ENCODE measurements at regions not wholly inside any gene's neighbourhood (a gene's known extent, or its start where the extent isn't known, plus 50 kb on each side); places are given as distances from the start of the nearest gene placed in this dataset.
"Not testable (repeated sequence)": the region's sequence is repeated elsewhere in the genome, so short reads cannot be mapped to it uniquely, and the experiment has no call there.

DNA sequence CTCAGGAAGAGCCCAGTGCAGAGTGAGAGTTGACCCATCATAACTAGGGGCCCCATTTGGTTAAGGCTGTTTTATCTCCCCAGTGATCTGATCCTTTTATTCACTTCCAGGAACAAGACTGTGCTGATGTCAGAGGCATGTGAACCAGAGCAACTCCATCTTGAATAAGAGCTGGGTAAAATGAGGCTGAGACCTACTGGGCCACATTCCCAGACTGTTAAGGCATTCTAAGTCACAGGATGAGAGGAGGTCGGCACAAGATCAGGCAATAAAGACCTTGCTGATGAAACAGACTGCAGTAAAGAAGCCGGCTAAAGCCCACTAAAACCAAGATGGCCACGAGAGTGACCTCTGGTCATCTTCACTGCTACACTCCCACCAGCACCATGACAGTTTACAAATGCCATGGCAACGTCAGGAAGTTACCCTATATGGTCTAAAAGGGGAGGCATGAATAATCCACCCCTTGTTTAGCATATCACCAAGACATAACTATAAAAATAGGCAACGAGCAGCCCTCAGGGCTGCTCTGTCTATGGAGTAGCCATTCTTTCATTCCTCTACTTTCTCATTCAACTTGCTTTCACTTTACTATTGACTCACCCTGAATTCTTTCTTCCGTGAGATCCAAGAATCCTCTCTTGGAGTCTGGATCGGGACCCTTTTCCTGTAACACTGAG, 55.3 kb upstream of the CHST15 start:
- H3K4me1 Mint-ChIP-seq; H3K27ac ChIP-seq (ENCODE audit: insufficient read depth, low read length, poor library complexity, severe bottlenecking); H3K27me3 Mint-ChIP-seq; H3K9me3 ChIP-seq (ENCODE audit: control insufficient read depth in 2 of 2, low read length in 2 of 2); H3K36me3 ChIP-seq (ENCODE audit: control insufficient read depth, insufficient read depth, low read length); H3K27me3 ChIP-seq (ENCODE audit: control insufficient read depth, insufficient read depth, low read length); DNase-seq; H3K36me3 Mint-ChIP-seq; H3K9me3 Mint-ChIP-seq; H3K4me3 Mint-ChIP-seq; H3K4me3 ChIP-seq (ENCODE audit: low read depth, low read length); ATAC-seq (ENCODE audit: low read depth in 2 of 2): not testable (repeated sequence)
- H3K27ac Mint-ChIP-seq, result peak overlapping the region in 1 of 3 donors; percentile 18
- peaks cover 18% of the 10 kb centered on the region for H3K4me1 ChIP-seq (ENCODE audit: control insufficient read depth, insufficient read depth, low read length, poor library complexity, severe bottlenecking)

DNA sequence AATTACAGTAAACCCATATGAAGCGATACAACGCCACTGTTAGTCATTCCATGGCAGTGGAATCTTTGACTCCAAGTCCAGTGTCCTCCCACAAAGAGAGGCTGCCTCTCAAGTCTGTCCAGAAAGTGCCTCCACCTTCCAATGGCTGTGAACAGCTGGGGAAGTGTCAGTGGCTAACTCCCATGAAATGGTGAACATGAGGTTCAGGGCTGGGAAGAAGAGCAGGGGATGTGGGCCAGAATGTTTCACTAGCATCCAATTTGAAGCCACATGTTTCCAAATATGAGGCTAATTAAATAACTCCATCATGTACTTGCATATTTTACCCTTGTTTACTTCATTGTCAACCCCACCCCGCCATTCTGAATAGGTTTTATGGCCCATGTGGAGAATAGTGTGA, 53.1 kb upstream of the CHST15 start:
- peaks cover 0 to 8% (median 1%) of the 10 kb centered on the region in 4 donors for H3K4me1 Mint-ChIP-seq
- H3K27me3 Mint-ChIP-seq, result peaks cover 4% of the 10 kb centered on the region
- no peaks in the 10 kb centered on the region for H3K36me3 Mint-ChIP-seq
- no peak overlapping the region for H3K4me3 ChIP-seq (ENCODE audit: low read depth, low read length)
- ATAC-seq (ENCODE audit: low read depth in 2 of 2) (no peak), DNase-seq (no peak)
- no peaks in the 10 kb centered on the region for H3K4me1 ChIP-seq (ENCODE audit: control insufficient read depth, insufficient read depth, low read length, poor library complexity, severe bottlenecking)
- H3K9me3 ChIP-seq (ENCODE audit: control insufficient read depth in 2 of 2, low read length in 2 of 2), result no peaks in the 10 kb centered on the region
- H3K27ac ChIP-seq (ENCODE audit: insufficient read depth, low read length, poor library complexity, severe bottlenecking), result no peak overlapping the region
- no peak overlapping the region for H3K27ac Mint-ChIP-seq
- H3K9me3 Mint-ChIP-seq, result no peaks in the 10 kb centered on the region
- H3K27me3 ChIP-seq (ENCODE audit: control insufficient read depth, insufficient read depth, low read length), result no peaks in the 10 kb centered on the region
- no peaks in the 10 kb centered on the region for H3K36me3 ChIP-seq (ENCODE audit: control insufficient read depth, insufficient read depth, low read length)
- no peak overlapping the region for H3K4me3 Mint-ChIP-seq

DNA sequence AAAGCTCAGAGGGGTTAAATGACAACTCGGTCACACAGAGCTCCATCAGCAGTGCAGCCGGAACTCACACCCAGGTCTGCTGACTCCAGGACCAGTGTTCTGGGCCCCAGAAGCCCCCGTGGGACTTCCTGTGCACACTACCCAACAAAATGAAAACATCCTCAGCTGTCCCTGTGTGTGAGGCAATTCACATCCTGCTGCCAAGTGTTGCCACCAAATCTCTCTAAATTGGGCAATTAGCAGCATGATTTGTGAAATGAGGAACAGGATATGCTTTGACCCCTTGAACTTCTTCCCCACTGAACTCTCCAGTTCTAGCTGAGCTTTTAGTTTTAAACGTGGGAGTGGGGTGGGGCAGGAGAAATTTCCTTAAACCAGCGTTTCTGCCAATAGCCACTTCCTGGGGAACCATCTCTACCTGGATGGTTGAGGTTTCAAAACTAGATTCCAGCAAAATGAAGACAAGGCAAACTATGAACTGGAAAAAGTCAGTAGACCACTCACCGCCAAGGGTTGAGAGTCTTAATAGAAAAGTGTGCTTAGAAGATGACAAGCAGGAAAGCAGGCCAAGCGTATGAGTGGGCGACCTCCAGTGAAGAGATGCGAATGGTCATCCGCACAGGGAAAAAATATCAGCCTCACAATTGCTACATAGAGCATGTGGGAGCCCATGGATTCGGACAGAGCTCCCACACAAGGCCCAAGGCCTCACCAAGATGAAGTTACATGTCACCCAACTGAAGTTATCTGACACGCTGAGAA, 51.9 kb upstream of the CHST15 start:
- Mint-ChIP-seq H3K4me1 (no peaks in the 10 kb centered on the region), H3K27ac (no peak overlapping the region), H3K27me3 (peaks cover 1% of the 10 kb centered on the region), H3K36me3 (no peaks in the 10 kb centered on the region), H3K4me3 (no peak overlapping the region), H3K9me3 (peaks cover 0 to 3% (median under 1%) of the 10 kb centered on the region in 7 donors)
- H3K4me1 ChIP-seq (ENCODE audit: control insufficient read depth, insufficient read depth, low read length, poor library complexity, severe bottlenecking), result no peaks in the 10 kb centered on the region
- H3K36me3 ChIP-seq (ENCODE audit: control insufficient read depth, insufficient read depth, low read length), result no peaks in the 10 kb centered on the region
- DNase-seq, result peak in 1 of 3 donors; percentile 26
- no peak overlapping the region for H3K4me3 ChIP-seq (ENCODE audit: low read depth, low read length)
- no peak for ATAC-seq (ENCODE audit: low read depth in 2 of 2)
- H3K27me3 ChIP-seq (ENCODE audit: control insufficient read depth, insufficient read depth, low read length), result no peaks in the 10 kb centered on the region
- no peaks in the 10 kb centered on the region for H3K9me3 ChIP-seq (ENCODE audit: control insufficient read depth in 2 of 2, low read length in 2 of 2)
- H3K27ac ChIP-seq (ENCODE audit: insufficient read depth, low read length, poor library complexity, severe bottlenecking), result no peak overlapping the region

DNA sequence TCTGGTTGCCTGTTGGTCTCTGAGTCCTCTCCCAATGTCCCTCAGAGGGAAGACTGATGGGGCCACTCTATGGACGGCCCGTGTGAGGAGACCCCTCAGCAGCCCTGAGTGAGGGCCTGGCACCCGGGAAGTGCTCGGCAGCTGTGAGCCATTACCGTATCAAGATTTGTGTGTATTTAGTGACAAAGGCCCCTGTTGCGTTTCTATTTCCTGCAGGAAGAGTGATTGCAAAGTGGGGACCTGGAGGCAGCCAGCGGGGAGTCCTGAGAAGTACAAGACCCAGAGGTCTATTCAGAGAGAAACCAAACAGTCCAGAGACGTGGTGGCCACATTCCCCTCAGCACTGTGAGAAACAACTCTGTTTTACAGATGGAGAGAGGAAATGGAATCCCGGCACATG, 51.1 kb upstream of the CHST15 start:
- H3K27me3 Mint-ChIP-seq, result peaks cover 6% of the 10 kb centered on the region
- H3K36me3 Mint-ChIP-seq, result no peaks in the 10 kb centered on the region
- no peaks in the 10 kb centered on the region for H3K4me1 Mint-ChIP-seq
- DNase-seq (no peak), ATAC-seq (ENCODE audit: low read depth in 2 of 2) (no peak)
- Histone ChIP-seq H3K4me1 (ENCODE audit: control insufficient read depth, insufficient read depth, low read length, poor library complexity, severe bottlenecking) (no peaks in the 10 kb centered on the region), H3K4me3 (ENCODE audit: low read depth, low read length) (no peak overlapping the region), H3K36me3 (ENCODE audit: control insufficient read depth, insufficient read depth, low read length) (no peaks in the 10 kb centered on the region), H3K27me3 (ENCODE audit: control insufficient read depth, insufficient read depth, low read length) (no peaks in the 10 kb centered on the region), H3K9me3 (ENCODE audit: control insufficient read depth in 2 of 2, low read length in 2 of 2) (no peaks in the 10 kb centered on the region), H3K27ac (ENCODE audit: insufficient read depth, low read length, poor library complexity, severe bottlenecking) (no peak overlapping the region)
- H3K27ac Mint-ChIP-seq, result no peak overlapping the region
- H3K9me3 Mint-ChIP-seq, result peaks cover 0 to 7% (median 2%) of the 10 kb centered on the region in 7 donors
- no peak overlapping the region for H3K4me3 Mint-ChIP-seq

DNA sequence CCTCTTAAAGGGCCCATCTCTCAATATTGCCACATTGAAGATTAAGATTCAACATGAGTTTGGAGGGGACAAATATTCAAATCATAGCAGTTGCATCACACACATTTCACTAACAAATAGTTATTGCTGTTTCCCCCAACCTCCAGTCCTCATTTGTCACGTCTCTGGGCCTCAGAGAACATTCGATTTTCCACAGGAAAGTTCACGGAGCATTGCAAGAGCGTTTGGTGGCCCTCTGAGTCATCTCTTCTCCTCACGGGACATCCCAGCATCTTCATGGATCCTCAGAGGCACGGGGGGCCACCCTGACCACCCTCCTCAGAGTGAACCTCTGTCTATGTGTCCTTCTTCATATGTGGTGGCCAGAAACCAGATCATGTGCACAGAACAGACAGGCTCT, 50.3 kb upstream of the CHST15 start:
- Mint-ChIP-seq H3K27me3 (peaks cover 9% of the 10 kb centered on the region), H3K27ac (no peak overlapping the region), H3K4me1 (no peaks in the 10 kb centered on the region), H3K36me3 (no peaks in the 10 kb centered on the region), H3K4me3 (no peak overlapping the region), H3K9me3 (peaks cover 0 to 7% (median 2%) of the 10 kb centered on the region in 7 donors)
- no peak overlapping the region for H3K4me3 ChIP-seq (ENCODE audit: low read depth, low read length)
- H3K27me3 ChIP-seq (ENCODE audit: control insufficient read depth, insufficient read depth, low read length), result no peaks in the 10 kb centered on the region
- H3K9me3 ChIP-seq (ENCODE audit: control insufficient read depth in 2 of 2, low read length in 2 of 2), result no peaks in the 10 kb centered on the region
- DNase-seq (no peak), ATAC-seq (ENCODE audit: low read depth in 2 of 2) (no peak)
- H3K36me3 ChIP-seq (ENCODE audit: control insufficient read depth, insufficient read depth, low read length), result no peaks in the 10 kb centered on the region
- H3K4me1 ChIP-seq (ENCODE audit: control insufficient read depth, insufficient read depth, low read length, poor library complexity, severe bottlenecking), result no peaks in the 10 kb centered on the region
- H3K27ac ChIP-seq (ENCODE audit: insufficient read depth, low read length, poor library complexity, severe bottlenecking), result no peak overlapping the region

Data from CD4-positive, CD25-positive, alpha-beta regulatory T cell (primary cell).